ENCODE measurements at regions not wholly inside any gene's neighbourhood (a gene's known extent, or its start where the extent isn't known, plus 50 kb on each side); places are given as distances from the start of the nearest gene placed in this dataset.

GRCh38 chr3:30549600-30549999 lies 56.8 kb upstream of the TGFBR2 start:
- H3K36me3 ChIP-seq (ENCODE audit: control insufficient read depth, insufficient read depth, low read length) = no peaks in the 10 kb centered on the region
- ChIA-PET POLR2A (no interaction called here), CTCF (no interaction called here)
- no peak for DNase-seq (ENCODE audit: low read depth)
- no peak for TF ChIP-seq CTCF (IDR thresholded peaks at IDR 0.05; ENCODE audit: insufficient read depth, low read depth, low read length)
- H3K4me3 ChIP-seq (ENCODE audit: low read depth, low read length) = no peak overlapping the region
- no peaks in the 10 kb centered on the region for H3K27me3 ChIP-seq (ENCODE audit: control insufficient read depth, insufficient read depth, low read length)

DNA sequence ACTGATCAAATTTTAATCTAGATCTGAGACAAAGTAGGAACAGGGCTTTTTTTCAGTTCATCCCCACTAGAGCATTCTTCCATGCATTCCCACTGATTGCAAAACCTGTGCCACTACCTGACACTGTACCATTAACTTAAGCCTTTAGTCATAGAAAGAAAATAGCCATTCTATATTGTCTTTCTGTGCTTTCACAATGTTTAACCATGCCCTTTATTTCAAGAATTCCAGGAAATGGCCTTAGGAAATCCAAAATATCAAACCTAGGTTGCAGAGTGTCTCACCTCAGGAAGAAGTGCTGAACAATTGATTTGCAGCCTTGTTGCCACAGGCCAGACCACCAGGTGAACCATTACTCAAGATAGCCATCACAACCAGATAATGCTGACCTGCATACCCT lies 56.2 kb upstream of the TGFBR2 start:
- CTCF ChIA-PET = no interaction called here
- Histone ChIP-seq H3K27me3 (ENCODE audit: control insufficient read depth, insufficient read depth, low read length) (no peaks in the 10 kb centered on the region), H3K36me3 (ENCODE audit: control insufficient read depth, insufficient read depth, low read length) (no peaks in the 10 kb centered on the region), H3K4me3 (ENCODE audit: low read depth, low read length) (no peak overlapping the region)
- no peak for DNase-seq (ENCODE audit: low read depth)
- TF ChIP-seq CTCF (IDR thresholded peaks at IDR 0.05; ENCODE audit: insufficient read depth, low read depth, low read length) = no peak
- POLR2A ChIA-PET = no interaction called here

DNA sequence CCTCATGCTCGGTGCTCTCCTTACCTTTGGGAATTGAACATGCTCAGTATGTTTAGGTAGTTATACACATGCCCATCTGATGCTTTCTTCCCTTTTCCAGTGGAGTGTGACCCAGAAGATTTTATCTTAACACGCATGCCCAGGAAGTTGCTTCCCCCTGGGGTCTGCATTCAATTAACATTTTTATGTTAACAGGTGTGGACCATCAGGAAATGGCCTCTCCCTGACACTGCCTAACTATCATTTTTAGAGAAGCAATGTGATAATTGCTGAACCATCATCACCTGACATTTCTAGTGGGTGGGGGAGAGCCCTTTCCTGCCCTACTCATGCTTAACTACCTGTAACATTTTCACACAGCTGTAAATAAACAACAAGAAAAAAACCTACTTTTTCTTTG lies 55.1 kb upstream of the TGFBR2 start:
- no peak for TF ChIP-seq CTCF (IDR thresholded peaks at IDR 0.05; ENCODE audit: insufficient read depth, low read depth, low read length)
- H3K4me3 ChIP-seq (ENCODE audit: low read depth, low read length) = no peak overlapping the region

DNA sequence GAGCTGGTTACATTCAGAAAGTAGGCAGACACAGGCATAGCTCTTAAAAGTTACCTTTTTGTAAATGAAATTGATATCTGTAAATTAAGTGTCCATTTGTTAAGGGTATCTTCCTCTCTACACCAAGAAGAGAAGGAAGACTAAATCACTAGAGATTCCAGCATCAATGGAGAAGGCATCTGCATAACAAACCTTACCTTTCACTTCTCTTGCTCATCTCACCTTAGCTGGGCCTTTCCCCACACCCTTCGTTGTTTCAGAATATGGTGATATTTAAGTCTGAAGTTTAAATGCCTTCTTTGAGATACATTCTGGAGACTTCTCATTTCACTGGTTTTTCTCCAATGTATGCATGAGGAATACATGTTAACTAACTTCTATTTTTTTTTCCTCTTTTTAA lies 54.5 kb upstream of the TGFBR2 start:
- TF ChIP-seq CTCF (IDR thresholded peaks at IDR 0.05; ENCODE audit: insufficient read depth, low read depth, low read length) = no peak
- CTCF ChIA-PET = interaction anchor here (0.7 to 1.3 kb wide), 2 partner anchors 8 to 38 kb away, joined by 3 read pairs; no protein-coding TSS in a partner anchor
- POLR2A ChIA-PET = no interaction called here

More for the DNA sequence above, 55.1 kb upstream of the TGFBR2 start:
- ChIA-PET POLR2A (no interaction called here), CTCF (interaction anchor here (1.3 kb wide), 1 partner anchor 8 kb away, joined by 3 read pairs; no protein-coding TSS in a partner anchor)
- DNase-seq (ENCODE audit: low read depth) = no peak
- Histone ChIP-seq H3K27me3 (ENCODE audit: control insufficient read depth, insufficient read depth, low read length) (no peaks in the 10 kb centered on the region), H3K36me3 (ENCODE audit: control insufficient read depth, insufficient read depth, low read length) (no peaks in the 10 kb centered on the region)

DNA sequence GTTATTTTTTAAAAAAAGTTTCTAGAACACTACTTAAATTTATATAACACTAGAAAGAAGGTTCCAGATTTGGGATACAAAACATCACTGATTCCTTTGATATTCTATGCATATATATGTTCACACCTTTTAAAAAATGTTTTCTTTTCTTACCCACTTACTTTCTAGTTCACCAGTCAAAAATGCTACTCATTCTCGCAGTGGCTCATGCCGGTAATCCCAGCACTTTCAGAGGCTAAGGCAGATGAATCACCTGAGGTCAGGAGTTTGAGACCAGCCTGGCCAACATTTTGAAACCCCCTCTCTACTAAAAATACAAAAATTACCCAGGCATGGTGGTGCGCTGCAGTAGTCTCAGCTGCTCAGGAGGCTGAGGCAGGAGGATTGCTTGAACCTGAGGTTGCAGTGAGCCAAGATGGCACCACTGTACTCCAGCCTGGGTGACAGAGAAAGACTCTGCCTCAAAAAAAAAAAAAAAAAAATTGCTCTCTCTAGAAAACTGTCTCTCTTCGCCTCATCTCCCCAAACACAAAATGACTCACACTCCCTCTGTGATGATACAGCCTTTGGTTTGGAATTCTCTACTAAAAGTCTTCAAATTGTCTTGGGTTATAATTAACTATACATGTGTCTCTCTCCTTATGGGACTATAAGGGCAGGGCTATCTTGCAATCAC lies 52.6 kb upstream of the TGFBR2 start:
- POLR2A ChIA-PET = no interaction called here
- TF ChIP-seq CTCF (IDR thresholded peaks at IDR 0.05; ENCODE audit: insufficient read depth, low read depth, low read length) = no peak
- Histone ChIP-seq H3K27me3 (ENCODE audit: control insufficient read depth, insufficient read depth, low read length) (no peaks in the 10 kb centered on the region), H3K4me3 (ENCODE audit: low read depth, low read length) (no peak overlapping the region), H3K36me3 (ENCODE audit: control insufficient read depth, insufficient read depth, low read length) (no peaks in the 10 kb centered on the region)
- CTCF ChIA-PET = interaction anchor here (0.6 kb wide), 1 partner anchor 1029 kb away, joined by 3 read pairs; no protein-coding TSS in a partner anchor
- DNase-seq (ENCODE audit: low read depth) = no peak

More for the DNA sequence above, 54.5 kb upstream of the TGFBR2 start:
- Histone ChIP-seq H3K36me3 (ENCODE audit: control insufficient read depth, insufficient read depth, low read length) (no peaks in the 10 kb centered on the region), H3K27me3 (ENCODE audit: control insufficient read depth, insufficient read depth, low read length) (no peaks in the 10 kb centered on the region), H3K4me3 (ENCODE audit: low read depth, low read length) (no peak overlapping the region)
- DNase-seq (ENCODE audit: low read depth) = no peak
